Kasumi-1 (cell line): ENCODE measurements at regions not wholly inside any gene's neighbourhood (a gene's known extent, or its start where the extent isn't known, plus 50 kb on each side); places are given as distances from the start of the nearest gene placed in this dataset.

ENCODE experiments used
- DNase-seq, 2 experiments: peaks; one replicate each; lab custom pipeline; 2025; lab: John Stamatoyannopoulos, UW

DNA sequence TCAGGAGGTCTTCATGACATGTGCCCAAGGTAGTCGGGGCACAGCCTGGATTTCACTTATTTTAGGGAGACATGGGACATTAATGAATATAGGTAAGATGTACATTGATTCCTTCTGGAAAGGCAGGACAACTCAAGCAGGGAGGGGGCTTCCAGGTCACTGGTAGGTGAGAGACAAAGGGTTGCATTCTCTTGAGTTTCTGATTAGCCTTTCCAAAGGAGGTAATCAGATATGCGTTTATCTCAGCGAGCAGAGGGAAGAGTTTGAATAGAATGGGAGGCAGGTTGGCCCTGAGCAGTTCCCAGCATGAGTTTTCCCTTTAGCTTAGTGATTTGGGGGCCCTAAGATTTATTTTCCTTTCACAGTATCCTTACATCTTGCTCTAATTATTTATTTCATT, 443.8 kb upstream of the EEF2KMT start:
- DNase-seq, result no peak

DNA sequence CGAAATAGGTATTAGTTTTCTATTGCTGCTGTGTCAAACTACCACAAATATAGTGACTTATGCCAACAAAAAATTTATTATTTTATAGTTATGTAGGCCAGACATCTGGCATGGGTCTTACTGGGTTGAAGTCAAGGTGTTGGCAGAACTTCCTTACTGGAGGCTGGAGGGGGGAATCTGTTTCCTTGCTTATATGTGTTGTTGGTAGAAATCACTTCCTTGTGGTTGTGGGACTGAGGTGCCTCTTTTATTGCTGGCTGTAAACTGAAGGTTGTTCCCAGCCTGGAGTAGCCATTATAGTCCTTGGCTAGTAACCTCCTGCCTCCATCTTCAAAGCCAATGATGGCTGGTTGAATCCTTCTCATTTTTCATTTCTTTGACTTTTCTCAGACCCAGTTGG, 439.8 kb upstream of the EEF2KMT start:
- no peak for DNase-seq

DNA sequence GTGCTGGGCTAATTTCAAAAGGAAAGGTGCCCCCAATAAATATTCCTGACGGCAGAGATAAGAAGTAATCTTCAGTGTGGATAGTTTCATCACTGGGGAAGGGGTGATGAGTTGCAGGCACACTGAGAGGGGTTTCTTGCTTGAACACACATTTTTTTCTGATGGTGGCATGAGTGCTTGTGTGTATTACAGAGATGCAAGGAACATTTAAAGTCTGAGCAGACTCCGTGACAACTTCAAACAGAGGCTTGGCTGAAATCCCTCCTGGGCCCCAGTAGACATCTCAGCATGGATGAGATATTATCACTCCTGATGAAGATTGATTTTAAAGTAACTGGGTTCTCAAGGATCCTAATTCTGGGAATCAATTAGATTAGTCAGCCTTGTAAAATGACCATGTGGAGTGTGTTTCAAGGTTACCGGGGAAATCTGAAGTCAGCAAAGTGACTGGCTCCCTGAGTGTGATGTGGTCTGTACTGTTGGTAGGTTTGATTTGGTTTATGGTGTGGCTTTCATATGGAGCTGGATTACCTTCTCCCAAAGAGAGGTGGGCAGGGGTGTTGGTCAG, 435.8 kb upstream of the EEF2KMT start:
- DNase-seq, result no peak

DNA sequence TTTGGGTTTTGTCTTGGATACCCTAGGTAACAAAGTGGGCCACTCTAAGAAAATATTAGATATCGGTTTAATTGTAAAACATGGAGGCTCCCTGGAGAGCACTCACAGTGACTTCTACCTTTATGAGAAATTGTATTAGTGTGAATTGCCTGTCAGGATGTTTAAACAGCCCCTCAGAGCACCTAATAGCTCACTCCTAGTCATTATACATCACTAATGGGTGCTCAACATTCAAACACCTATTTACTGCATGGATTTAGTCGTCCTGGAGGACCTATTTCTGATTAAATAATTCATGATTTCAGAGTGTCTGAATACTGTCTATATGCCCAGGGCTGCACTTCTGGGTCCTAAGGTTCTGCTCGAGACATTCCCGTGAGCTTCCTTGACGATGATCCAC, 430.2 kb upstream of the EEF2KMT start:
- DNase-seq, result no peak

DNA sequence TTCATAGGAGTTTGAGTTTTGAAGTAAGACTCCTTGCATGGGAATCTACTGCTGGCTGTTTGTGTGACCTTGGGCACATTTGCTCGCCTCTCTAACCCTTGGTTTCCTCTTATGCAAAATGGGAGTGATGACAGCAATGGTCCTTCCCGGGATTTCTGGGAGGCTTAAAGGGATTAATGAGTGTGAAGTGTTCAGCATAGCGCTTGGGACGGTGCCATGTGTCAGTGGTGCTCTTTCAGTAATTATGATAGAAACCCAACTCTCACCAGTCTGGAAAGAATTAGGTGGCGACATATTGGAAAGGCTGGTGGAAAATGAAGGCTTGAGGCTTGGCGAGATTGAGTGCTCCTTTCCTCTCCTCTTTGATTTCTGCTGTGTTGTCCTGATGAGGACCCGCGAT, 429.2 kb upstream of the EEF2KMT start:
- DNase-seq, result no peak

DNA sequence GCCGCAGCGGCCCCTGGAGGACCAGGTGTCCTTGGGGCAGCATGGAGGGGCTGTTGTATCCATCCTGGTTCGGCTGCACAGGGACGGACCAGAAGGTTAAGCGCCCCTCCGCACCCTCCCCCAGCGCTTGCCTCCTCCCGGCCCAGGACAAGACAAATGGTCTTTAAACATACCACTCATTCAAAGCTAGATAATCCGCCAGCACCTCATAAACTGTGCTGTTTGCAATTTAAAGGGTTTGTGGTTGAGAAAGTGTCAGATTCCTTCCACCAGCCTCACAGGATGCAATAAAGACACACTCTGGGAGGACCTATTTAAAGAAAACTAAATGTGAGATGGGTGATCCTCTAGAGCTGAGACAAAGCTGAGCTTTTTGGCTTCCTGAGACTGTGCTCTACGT, 426.2 kb upstream of the EEF2KMT start:
- DNase-seq, result no peak

DNA sequence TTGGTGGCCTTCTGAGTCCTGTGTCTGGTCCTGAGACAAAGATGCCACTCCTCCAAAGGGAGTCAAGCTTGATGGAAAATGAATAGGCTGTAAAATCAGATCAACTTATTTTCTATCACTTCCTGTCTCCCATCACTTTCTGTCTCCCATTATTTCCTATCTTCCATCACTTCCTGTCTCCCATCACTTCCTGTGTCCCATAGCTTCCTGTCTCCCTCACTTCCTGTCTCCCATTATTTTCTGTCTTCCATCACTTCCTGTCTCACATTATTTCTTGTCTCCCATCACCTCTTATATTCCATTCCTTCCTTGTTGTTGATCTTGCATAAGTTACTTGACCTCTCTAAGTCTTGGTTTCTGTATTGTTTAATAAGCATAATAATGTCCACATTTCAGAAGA, 418.5 kb upstream of the EEF2KMT start:
- DNase-seq, result no peak

DNA sequence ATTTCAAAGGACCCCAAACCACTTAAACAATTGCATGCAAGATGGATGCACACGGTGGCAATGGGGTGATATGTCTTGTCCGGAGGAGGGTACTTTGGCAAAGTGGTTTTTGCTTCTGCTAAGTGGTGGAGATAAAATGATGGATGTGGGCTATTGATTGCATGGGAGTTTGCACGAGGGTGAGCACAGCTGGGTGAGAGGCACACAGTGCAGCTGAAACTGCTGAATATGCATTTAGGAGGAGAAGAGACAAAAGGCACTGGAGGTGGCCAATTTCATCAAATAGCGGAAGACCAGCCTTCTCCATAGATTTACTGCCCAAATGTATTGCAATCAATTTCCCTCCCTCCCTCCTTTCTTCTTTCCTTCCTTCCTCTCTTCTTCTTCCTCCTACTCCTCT, 414.4 kb upstream of the EEF2KMT start:
- no peak for DNase-seq

DNA sequence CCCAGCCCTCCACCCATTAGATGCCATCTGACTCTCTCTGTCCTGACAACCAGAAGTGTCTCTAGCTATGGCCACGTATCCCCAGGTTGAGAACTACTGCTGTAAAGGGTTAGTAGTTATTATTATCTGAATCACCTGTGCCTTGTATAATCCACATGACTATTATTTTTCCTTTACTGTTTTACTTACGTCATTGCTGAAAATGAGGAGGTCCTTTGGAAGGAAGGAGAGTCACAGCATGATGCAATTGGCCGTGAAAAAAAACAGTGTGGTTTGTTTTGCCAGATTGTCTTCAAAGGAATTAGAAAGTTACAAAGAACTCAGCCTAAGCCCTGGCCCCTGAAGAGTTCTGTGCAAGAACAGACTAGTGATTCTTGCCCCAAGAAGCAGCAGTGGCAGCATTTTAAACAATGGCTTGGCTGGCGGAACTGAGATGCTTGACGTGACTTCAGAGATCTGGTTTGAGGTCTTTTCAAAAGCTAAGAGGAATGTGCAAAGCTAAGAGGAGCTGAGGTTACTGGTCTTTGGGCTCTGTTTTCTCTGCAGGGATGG, 413.3 kb upstream of the EEF2KMT start:
- no peak for DNase-seq

DNA sequence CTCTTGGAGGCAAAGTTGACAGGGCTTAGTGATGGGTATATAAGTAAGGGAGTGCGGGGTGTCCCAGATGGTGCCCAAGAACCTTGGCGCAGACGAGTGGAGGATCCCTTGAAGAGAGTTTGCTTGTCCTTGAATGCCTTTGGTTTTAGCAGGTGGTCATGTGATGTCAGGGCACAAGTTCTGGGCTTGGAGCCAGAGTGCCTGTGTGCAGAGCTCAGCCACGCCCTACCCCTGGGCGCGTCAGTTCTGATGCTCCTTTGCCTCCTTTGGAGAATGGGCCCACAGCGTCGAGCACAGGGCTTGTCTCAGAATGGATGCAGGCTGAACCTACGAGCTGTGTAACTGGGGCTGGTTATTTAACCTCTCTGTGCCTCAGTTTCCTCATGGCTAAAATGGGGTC, 412.2 kb upstream of the EEF2KMT start:
- DNase-seq, result no peak

DNA sequence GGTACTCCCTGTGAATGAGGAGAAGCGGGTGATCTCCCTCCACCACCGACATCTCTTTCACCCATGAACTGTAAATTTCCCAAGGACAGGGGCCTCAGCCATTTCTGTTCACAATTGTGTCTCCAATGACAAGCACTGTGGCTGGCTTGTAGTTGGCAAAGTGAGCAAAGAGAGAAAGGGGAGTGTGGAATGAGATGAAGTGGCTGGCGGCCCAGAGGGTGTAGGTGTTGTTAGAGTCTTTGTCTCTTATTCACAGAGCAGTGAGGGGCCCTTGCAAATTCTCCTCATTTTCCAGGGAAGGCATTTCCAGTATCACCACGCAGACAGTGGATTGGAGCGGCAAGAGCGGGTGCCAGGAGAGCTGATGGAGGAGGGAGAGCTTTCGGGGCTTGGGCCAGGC, 411.7 kb upstream of the EEF2KMT start:
- DNase-seq, result no peak

DNA sequence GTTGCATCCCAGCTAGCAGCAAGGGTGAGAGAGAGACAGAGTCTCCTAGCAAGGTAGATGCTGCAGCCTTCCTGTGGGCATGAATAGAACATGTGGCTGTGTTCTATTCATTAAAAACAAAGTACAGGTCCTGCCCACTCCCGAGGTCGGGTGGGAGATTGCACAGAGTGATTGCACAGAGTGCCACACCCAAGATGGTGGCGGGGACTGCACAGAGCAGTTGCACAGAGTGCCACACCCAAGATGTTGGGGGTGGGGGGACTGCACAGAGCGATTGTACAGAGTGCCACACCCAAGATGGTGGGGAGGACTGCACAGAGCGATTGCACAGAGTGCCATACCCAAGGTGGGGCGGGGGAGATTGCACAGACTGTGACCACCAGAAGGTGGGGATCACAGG, 410.8 kb upstream of the EEF2KMT start:
- DNase-seq, result no peak

DNA sequence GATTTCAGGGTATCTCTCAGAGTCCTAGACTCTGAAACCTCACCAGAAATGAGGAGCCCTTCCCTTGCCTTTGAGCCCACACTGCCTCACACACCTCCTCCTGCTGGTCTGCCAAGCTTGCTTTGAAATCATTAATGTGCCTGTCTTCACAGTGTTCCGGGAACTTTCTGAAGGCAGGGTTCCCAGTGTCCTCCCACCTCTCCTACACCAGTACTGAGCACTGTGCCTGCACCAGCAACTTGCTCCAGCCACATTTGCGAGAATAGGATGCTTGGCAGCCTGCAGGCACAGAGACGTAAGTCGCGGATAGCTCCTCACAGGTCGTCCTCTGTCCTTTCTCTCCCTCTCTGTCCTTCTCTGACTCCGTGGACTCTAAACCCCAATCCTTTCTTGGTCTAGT, 408.4 kb upstream of the EEF2KMT start:
- no peak for DNase-seq

DNA sequence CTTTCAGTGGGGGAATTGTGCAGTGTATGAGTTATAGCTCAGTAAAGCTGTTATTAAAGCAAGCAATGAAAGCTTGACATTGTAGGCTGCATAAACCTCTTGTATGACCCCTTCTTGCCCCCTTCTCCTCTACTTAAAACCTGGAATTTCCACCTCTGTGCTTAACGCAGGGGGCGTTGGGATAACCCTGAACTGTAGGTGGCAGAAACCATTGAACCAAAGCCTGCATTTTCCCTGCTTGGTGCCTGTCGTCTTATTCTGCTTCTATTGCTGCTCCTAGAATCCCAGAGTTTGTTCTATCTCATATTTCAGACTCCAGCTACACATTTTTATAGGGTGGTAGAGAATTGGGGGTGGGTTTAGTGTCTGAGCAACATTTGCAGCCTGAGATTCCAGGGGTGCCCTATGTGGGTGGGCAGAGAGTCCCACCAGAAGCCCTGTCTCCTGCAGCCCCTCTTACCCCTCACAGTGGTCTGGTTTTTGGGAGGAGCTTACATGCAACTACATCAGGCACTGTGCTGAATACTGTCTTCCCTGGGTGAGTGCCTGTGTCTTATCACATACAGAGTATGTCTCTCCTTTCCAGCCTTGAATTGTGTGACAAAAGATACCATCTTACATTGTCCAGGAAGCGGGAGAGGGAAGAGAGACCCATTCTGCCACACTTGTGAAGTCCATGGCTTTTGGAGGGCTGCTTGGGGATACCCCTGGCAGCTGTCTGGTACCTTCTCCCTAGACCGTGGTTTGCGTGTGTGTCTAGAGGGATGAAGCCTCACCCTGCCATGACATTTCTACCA, 407.7 kb upstream of the EEF2KMT start:
- DNase-seq, result no peak

DNA sequence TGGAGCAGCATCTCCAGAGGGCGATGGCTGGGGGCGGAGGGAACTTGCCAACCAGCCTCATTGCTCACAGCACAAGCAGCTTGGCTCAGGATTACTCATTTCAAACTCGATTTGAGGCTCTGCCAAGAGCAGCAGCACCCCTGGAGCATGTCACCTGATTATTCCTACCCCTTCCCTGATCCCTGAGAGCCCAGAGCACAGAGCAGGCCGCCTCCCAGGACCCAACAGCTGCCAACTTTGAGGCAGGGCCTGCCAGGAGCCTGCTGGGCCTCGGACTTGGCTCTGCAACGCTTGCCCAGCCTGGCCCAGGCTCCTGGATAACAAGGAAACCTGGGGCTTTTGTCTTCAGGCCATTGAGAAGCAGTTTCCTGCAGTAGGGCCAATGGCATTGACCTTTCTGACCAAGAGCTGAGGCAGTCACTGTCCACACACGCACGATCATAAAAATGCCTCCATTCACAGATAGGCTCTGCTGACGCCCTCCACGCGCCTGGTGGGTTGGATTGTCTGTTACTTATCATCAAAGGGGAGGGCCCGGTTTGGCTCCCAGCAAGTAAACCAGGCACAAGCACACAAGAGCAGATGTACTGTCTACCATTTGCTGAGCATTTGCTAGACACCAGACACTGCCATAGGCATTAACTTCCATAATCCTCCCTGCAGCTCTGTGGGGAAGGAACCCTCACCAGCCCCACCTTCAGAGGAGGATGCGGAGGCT, 406.6 kb upstream of the EEF2KMT start:
- DNase-seq, result no peak

DNA sequence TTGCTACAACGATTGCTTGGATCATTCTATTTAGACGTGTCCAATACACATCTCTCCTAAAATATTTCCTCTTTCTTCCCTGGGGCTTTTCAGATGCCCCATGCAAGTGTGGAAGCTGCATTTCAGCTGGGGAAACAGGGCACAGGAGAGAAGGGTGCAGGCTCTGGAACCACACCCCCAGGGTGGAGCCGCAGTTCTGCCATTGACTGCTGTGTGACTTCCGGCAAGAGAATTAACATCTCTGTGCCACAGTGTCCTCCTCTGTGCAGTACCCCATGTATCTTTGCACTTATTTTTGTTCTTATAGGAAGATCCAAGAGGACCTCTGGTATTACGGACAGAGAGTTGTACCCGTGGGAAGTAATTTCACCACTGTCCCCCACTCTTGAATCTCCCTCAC, 405.3 kb upstream of the EEF2KMT start:
- no peak for DNase-seq

DNA sequence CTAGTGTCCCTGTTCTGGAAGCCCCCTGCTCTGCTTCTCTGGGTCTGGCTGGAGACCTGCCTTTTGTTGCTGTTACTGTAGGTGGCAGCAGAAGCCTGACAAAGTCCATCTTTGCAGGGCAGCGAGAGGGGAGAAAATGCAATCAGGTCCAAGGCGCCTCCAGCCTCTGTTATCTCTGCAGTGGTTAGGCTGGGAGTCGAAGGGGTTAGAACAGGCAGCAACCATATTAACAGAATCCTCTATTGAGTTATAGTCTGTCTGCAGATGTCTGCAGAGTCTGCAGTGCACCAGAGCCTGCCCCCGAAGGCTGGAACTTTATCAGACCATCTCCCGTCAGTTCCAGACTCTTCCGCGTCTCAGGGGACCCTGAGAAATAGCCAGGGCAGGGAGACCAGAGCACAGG, 404.9 kb upstream of the EEF2KMT start:
- no peak for DNase-seq

DNA sequence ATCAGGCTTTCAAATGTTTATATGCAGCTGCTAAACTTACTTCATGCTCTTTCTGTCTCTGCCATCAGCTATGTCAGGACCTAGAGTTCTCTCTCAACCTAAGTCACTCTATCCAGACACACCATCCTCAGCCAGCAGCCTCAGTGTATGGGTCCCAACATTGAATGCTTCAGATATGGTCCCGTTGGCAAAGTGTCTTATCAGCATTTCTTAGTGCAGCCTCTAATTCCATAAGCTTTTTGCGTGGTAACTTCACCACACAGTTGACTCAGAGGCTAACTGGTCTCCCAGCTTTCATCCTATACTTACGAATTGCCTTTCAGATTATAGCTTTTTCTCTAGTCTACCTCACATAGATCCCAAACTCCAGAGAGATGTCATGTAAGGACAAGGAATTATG, 402.9 kb upstream of the EEF2KMT start:
- DNase-seq, result no peak

DNA sequence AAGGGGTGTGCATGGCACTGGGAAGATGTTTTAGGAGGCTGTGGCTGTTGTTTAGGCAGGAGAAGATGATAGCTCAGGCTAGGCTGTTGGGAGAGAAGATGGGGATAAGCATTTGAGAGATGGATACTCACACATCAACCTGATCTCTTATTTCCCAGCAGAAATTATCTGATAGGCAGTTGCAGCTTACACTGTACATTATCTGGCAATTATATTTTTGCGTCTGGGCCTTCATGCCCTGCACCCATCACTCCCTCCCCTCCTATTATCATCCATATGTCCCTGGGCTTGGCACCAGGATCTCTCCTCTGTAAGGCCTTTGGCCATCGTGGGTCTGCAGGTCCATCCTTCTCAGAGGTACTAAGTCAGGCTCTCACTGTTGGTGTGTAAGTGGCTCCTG, 401.0 kb upstream of the EEF2KMT start:
- no peak for DNase-seq

DNA sequence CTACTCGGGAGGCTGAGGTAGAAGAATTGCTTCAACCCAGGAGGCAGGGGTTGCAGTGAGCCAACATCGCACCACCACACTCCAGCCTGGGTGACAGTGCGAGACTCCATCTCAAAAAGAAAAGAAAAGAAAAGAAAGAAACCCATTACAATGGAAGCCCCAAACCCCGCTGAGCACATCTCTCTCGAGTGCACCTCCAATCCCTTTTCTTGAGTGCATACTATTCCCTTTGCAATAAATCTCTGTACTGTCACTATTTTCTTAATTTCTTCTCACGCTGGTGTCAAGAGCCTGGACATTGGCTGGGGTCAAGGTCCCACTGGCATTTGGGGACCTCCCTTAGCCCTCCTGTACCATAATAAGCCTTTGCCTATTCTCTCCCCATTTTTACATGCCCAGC, 398.4 kb upstream of the EEF2KMT start:
- DNase-seq, result no peak

DNA sequence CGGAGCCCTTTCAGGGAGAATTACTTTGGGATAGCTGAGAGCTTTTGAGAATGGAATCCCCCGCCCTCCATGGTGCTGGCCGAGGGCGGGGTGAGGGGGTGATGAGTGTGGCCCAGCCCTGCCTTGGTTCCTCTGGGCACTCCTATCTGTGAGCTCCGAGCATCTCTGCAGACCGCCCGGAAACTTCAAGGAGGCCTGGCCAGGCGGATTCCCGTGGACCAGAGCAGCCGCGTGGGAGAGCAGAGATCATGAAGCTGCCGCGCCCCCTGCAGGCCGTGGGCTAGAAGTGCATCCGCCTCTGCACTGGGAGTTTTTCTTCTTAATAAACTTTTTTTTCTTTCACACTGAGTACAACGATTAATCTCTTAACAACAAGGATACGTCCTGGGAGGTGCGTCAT, 392.9 kb upstream of the EEF2KMT start:
- DNase-seq, result no peak

DNA sequence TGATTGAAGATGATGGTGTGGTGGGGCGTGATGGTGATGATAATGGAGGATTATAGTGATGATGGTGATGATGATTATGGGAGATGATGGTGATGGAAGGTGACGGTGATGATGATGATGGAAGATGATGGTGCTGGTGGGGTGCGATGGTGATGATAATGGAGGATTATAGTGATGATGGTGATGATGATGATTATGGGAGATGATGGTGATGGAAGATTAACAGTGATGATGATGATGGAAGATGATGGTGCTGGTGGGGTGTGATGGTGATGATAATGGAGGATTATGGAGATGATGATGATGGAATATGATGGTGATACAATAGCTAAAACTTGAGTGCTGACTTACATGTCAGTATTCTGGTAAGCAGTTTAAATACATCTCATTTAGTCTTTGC, 391.0 kb upstream of the EEF2KMT start:
- DNase-seq, result no peak

DNA sequence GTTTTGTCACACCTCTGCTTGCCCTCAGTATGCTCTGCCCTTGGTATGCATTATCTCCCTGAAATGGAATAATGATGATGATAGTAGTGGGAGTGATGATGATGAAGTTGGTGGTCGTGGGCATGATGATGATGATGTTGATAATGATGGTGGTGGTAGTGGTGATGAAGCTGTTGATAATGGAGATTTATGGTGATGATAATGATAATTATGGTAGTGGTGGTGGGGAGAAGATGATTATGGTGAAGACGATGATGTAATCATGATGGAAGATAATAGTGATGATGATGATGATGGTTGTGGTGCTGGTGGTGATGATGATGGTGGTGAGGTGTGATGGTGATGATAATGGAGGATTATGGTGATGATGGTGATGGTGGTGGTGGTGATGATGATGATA, 390.1 kb upstream of the EEF2KMT start:
- no peak for DNase-seq
